ENCODE measurements at regions not wholly inside any gene's neighbourhood (a gene's known extent, or its start where the extent isn't known, plus 50 kb on each side); places are given as distances from the start of the nearest gene placed in this dataset.
"Not testable (repeated sequence)": the region's sequence is repeated elsewhere in the genome, so short reads cannot be mapped to it uniquely, and the experiment has no call there.

DNA sequence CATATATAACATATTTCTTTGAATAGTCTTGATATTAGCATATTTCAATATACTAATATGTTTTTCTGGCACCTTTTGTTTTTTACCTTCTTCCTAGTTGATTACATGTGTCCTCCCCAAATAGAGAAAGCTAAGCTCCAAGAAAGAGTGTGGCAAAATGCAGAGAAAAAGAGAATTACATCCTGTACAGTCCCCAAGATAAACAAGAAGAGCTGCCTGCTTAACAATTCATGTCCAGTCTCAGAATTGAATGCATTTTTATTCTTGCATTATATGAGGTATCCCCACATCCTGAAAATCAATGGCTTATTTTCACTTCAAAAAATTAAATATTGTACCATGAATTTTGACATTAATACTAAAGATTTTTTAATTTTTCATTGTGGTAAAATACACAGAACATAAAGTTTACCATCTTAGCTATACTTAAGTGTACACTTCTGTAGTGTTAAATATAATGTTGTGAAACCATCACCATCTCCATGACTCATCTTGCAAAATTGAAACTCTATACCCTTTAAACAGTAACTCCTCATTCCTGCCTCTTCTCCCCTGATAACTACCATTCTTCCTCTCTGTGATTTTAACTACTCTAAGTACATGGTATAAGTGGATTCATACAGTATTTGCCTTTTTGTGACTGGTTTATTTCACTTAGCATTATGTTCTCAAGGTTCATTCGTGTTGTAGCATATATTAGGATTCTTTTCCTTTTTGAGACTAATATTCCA, 490.3 kb downstream of the COL12A1 start:
- TF ChIP-seq, protein P1, sequence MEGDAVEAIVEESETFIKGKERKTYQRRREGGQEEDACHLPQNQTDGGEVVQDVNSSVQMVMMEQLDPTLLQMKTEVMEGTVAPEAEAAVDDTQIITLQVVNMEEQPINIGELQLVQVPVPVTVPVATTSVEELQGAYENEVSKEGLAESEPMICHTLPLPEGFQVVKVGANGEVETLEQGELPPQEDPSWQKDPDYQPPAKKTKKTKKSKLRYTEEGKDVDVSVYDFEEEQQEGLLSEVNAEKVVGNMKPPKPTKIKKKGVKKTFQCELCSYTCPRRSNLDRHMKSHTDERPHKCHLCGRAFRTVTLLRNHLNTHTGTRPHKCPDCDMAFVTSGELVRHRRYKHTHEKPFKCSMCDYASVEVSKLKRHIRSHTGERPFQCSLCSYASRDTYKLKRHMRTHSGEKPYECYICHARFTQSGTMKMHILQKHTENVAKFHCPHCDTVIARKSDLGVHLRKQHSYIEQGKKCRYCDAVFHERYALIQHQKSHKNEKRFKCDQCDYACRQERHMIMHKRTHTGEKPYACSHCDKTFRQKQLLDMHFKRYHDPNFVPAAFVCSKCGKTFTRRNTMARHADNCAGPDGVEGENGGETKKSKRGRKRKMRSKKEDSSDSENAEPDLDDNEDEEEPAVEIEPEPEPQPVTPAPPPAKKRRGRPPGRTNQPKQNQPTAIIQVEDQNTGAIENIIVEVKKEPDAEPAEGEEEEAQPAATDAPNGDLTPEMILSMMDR (IDR thresholded peaks at IDR 0.05; ENCODE audit: insufficient read depth, low read length, missing control alignments): no peak
- H3K4me3 ChIP-seq (ENCODE audit: low read depth, low read length): no peak overlapping the region
- CTCF ChIA-PET: no interaction called here
- DNase-seq (ENCODE audit: low read depth, low spot score): peak; percentile 26
- POLR2A ChIA-PET: no interaction called here

GRCh38 chr6:74713941-74714340, 491.9 kb downstream of the COL12A1 start:
- CTCF ChIA-PET: interaction anchor here (1.3 kb wide), 1 partner anchor 13 kb away, joined by 3 read pairs; no protein-coding TSS in a partner anchor
- no peak for DNase-seq (ENCODE audit: low read depth, low spot score)
- H3K4me3 ChIP-seq (ENCODE audit: low read depth, low read length): no peak overlapping the region
- TF ChIP-seq, protein P1 (IDR thresholded peaks at IDR 0.05; ENCODE audit: insufficient read depth, low read length, missing control alignments): no peak
- POLR2A ChIA-PET: interaction anchor here (0.7 kb wide), 1 partner anchor 8 kb away, joined by 4 read pairs; no protein-coding TSS in a partner anchor

GRCh38 chr6:74705451-74705850, 500.4 kb downstream of the COL12A1 start:
- no peak overlapping the region for H3K4me3 ChIP-seq (ENCODE audit: low read depth, low read length)
- no peak for DNase-seq (ENCODE audit: low read depth, low spot score)
- ChIA-PET POLR2A (interaction anchor here (0.6 kb wide), 1 partner anchor 9 kb away, joined by 4 read pairs; no protein-coding TSS in a partner anchor), CTCF (no interaction called here)
- TF ChIP-seq, protein P1 (IDR thresholded peaks at IDR 0.05; ENCODE audit: insufficient read depth, low read length, missing control alignments): no peak

GRCh38 chr6:74704540-74704939, 501.3 kb downstream of the COL12A1 start:
- POLR2A ChIA-PET; H3K4me3 ChIP-seq (ENCODE audit: low read depth, low read length); DNase-seq (ENCODE audit: low read depth, low spot score): not testable (repeated sequence)
- CTCF ChIA-PET: interaction anchor here (0.6 to 0.7 kb wide), 2 partner anchors 287 to 361 kb away, joined by 3 read pairs; no protein-coding TSS in a partner anchor

- ChIA-PET POLR2A (no interaction called here), CTCF (interaction anchor here (1.7 kb wide), 1 partner anchor 281 kb away, joined by 5 read pairs; no protein-coding TSS in a partner anchor)
- TF ChIP-seq, protein P1 (IDR thresholded peaks at IDR 0.05; ENCODE audit: insufficient read depth, low read length, missing control alignments): no peak
- no peak for DNase-seq (ENCODE audit: low read depth, low spot score)
- H3K4me3 ChIP-seq (ENCODE audit: low read depth, low read length): no peak overlapping the region
Observed at GRCh38 chr6:74690365-74690764, 515.5 kb downstream of the COL12A1 start.

DNA sequence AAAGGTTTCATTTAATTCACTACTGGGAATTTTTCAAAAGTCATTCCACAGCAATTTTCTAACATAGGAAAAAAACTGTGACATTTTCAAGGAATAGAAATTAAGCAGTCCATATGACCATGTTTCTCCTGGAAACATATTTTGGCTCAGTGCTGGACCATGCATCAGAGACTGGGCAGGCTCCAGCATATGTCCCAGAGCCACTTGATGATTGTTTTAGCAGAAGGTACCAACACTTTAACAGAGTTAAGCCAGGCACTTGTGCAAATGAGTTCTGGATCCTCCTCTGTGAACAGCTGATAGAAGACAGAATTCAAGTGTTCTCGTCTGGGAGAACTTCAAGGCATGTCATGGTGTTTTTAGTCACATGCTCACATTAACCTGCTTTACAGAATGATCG, 516.3 kb downstream of the COL12A1 start:
- CTCF ChIA-PET: no interaction called here
- DNase-seq (ENCODE audit: low read depth, low spot score): no peak
- TF ChIP-seq, protein P1 (IDR thresholded peaks at IDR 0.05; ENCODE audit: insufficient read depth, low read length, missing control alignments): no peak
- POLR2A ChIA-PET: no interaction called here
- H3K4me3 ChIP-seq (ENCODE audit: low read depth, low read length): no peak overlapping the region

DNA sequence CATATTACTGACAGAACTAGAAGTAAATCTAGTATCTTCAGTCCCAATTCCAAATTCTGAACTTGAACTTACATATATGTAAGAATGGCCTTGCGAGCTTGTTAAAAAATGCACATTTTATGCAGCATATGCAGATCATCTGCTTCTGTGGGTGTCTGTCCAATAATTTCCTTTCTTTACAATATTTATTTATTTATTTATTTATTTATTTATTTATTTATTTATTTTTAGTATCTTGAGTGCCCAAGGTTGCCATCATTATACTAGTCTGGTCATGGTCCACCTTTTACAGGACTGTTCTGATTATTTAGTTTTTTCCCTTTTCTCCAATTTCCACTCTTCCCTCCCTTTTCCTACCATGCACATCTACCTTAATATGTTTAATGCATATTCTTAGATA, 528.4 kb downstream of the COL12A1 start:
- H3K4me3 ChIP-seq (ENCODE audit: low read depth, low read length): no peak overlapping the region
- TF ChIP-seq, protein P1 (IDR thresholded peaks at IDR 0.05; ENCODE audit: insufficient read depth, low read length, missing control alignments): no peak
- no peak for DNase-seq (ENCODE audit: low read depth, low spot score)
- ChIA-PET CTCF (no interaction called here), POLR2A (no interaction called here)
